ENCODE measurements at regions not wholly inside any gene's neighbourhood (a gene's known extent, or its start where the extent isn't known, plus 50 kb on each side); places are given as distances from the start of the nearest gene placed in this dataset.

- no peaks in the 10 kb centered on the region for H3K4me1 Mint-ChIP-seq
- no peaks in the 10 kb centered on the region for H3K9me3 Mint-ChIP-seq
- TF ChIP-seq, protein P1, sequence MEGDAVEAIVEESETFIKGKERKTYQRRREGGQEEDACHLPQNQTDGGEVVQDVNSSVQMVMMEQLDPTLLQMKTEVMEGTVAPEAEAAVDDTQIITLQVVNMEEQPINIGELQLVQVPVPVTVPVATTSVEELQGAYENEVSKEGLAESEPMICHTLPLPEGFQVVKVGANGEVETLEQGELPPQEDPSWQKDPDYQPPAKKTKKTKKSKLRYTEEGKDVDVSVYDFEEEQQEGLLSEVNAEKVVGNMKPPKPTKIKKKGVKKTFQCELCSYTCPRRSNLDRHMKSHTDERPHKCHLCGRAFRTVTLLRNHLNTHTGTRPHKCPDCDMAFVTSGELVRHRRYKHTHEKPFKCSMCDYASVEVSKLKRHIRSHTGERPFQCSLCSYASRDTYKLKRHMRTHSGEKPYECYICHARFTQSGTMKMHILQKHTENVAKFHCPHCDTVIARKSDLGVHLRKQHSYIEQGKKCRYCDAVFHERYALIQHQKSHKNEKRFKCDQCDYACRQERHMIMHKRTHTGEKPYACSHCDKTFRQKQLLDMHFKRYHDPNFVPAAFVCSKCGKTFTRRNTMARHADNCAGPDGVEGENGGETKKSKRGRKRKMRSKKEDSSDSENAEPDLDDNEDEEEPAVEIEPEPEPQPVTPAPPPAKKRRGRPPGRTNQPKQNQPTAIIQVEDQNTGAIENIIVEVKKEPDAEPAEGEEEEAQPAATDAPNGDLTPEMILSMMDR (IDR thresholded peaks at IDR 0.05), result no peak
- intact Hi-C loops (cut with micrococcal nuclease), result no loop called here
- ChIA-PET POLR2A (no interaction called here), CTCF (no interaction called here)
- H3K4me3 Mint-ChIP-seq, result no peak overlapping the region
- no peak for DNase-seq
- no peak overlapping the region for H3K27ac Mint-ChIP-seq
- H3K27me3 Mint-ChIP-seq, result no peaks in the 10 kb centered on the region
- H3K36me3 Mint-ChIP-seq (ENCODE audit: low read depth), result no peaks in the 10 kb centered on the region
- ATAC-seq (ENCODE audit: low read depth), result no peak
Measured at GRCh38 chr4:156477636-156478035, 494.0 kb downstream of the PDGFC start.

GRCh38 chr4:156476359-156476758 is 495.2 kb downstream of the PDGFC start:
- CTCF ChIA-PET, result interaction anchor here (0.9 kb wide), 1 partner anchor 11 kb away, joined by 4 read pairs; no protein-coding TSS in a partner anchor
- no peak overlapping the region for H3K4me3 Mint-ChIP-seq
- no peaks in the 10 kb centered on the region for H3K4me1 Mint-ChIP-seq
- ATAC-seq (ENCODE audit: low read depth), result no peak
- H3K36me3 Mint-ChIP-seq (ENCODE audit: low read depth), result no peaks in the 10 kb centered on the region
- POLR2A ChIA-PET, result no interaction called here
- no peaks in the 10 kb centered on the region for H3K9me3 Mint-ChIP-seq
- no peak for DNase-seq
- H3K27me3 Mint-ChIP-seq, result no peaks in the 10 kb centered on the region
- TF ChIP-seq, protein P1 (IDR thresholded peaks at IDR 0.05), result no peak
- intact Hi-C loops (cut with micrococcal nuclease), result no loop called here
- H3K27ac Mint-ChIP-seq, result no peak overlapping the region

DNA sequence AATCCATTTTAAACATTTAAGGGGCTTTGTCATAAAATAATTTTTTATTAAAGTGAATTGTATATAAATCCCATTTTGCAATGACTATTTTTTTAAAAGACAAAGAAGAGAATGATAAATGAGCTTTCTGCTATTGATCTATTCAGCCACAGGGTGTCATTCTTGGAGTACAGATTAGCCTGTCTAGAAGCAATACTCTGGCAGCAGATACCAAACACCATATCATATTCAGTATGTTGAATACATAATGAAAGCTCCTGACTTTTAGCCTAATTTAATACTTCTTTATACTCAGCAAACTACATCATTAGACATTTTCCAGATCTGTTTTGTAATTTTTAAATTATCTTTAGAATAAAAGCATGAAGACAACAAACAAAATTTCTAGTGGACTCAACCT is 496.3 kb downstream of the PDGFC start:
- POLR2A ChIA-PET, result no interaction called here
- no peak overlapping the region for H3K27ac Mint-ChIP-seq
- TF ChIP-seq, protein P1 (IDR thresholded peaks at IDR 0.05), result no peak
- intact Hi-C loops (cut with micrococcal nuclease), result no loop called here
- ATAC-seq (ENCODE audit: low read depth) (no peak), DNase-seq (no peak)
- H3K4me1 Mint-ChIP-seq, result no peaks in the 10 kb centered on the region
- no peak overlapping the region for H3K4me3 Mint-ChIP-seq
- CTCF ChIA-PET, result interaction anchor here (0.9 kb wide), 1 partner anchor 12 kb away, joined by 4 read pairs; no protein-coding TSS in a partner anchor
- H3K36me3 Mint-ChIP-seq (ENCODE audit: low read depth), result no peaks in the 10 kb centered on the region
- H3K27me3 Mint-ChIP-seq, result no peaks in the 10 kb centered on the region
- no peaks in the 10 kb centered on the region for H3K9me3 Mint-ChIP-seq

GRCh38 chr4:156473151-156473550 is 498.4 kb downstream of the PDGFC start:
- DNase-seq (no peak), ATAC-seq (ENCODE audit: low read depth) (no peak)
- H3K27me3 Mint-ChIP-seq, result no peaks in the 10 kb centered on the region
- no peaks in the 10 kb centered on the region for H3K36me3 Mint-ChIP-seq (ENCODE audit: low read depth)
- H3K27ac Mint-ChIP-seq, result no peak overlapping the region
- TF ChIP-seq, protein P1 (IDR thresholded peaks at IDR 0.05), result no peak
- POLR2A ChIA-PET, result no interaction called here
- CTCF ChIA-PET, result no interaction called here
- H3K4me1 Mint-ChIP-seq, result no peaks in the 10 kb centered on the region
- peaks cover 6% of the 10 kb centered on the region for H3K9me3 Mint-ChIP-seq
- H3K4me3 Mint-ChIP-seq, result no peak overlapping the region
- intact Hi-C loops (cut with micrococcal nuclease), result no loop called here

GRCh38 chr4:156472624-156473023 is 499.0 kb downstream of the PDGFC start:
- Mint-ChIP-seq H3K4me1 (no peaks in the 10 kb centered on the region), H3K36me3 (ENCODE audit: low read depth) (no peaks in the 10 kb centered on the region), H3K4me3 (no peak overlapping the region), H3K27ac (no peak overlapping the region), H3K9me3 (peaks cover 6% of the 10 kb centered on the region), H3K27me3 (no peaks in the 10 kb centered on the region)
- ATAC-seq (ENCODE audit: low read depth) (no peak), DNase-seq (no peak)
- CTCF ChIA-PET, result no interaction called here
- POLR2A ChIA-PET, result no interaction called here
- intact Hi-C loops (cut with micrococcal nuclease), result no loop called here
- TF ChIP-seq, protein P1 (IDR thresholded peaks at IDR 0.05), result no peak

Data from activated B cell treated with CpG ODN at 0.5 μM for 24 hours (primary cell).